HCT116 (cell line): ENCODE measurements at regions not wholly inside any gene's neighbourhood (a gene's known extent, or its start where the extent isn't known, plus 50 kb on each side); places are given as distances from the start of the nearest gene placed in this dataset.
"Not testable (repeated sequence)": the region's sequence is repeated elsewhere in the genome, so short reads cannot be mapped to it uniquely, and the experiment has no call there.

Experiments
- ATAC-seq: fragments of 200-7000 bp; cut with Tn5 transposase; 2 replicates; pipeline ENCODE4 v1.9.1; 2020; ENCODE audit warnings: mild to moderate bottlenecking, moderate library complexity
- BruUV-seq: library from RNA; stranded (reverse); fragments of 400-500 nt; replicated peaks from 2 replicates; lab custom pipeline; 2021; lab: Mats Ljungman, UMichigan
- CTCF ChIA-PET: fragments of 300-600 bp; sonication (Branson Sonifier 250); formaldehyde crosslinking; loops from one replicate; lab custom pipeline; 2021; ENCODE audit warnings: antibody characterized with exemption; lab: Charles Lee
- POLR2A ChIA-PET: fragments of 300-600, 350-600 bp; sonication (Branson Sonifier 250); formaldehyde crosslinking; loops from one replicate; lab custom pipeline; 2021; ENCODE audit warnings: antibody characterized with exemption; lab: Charles Lee
- RAD21 ChIA-PET, 2 experiments: fragments of 300-600 bp; sonication (Branson Sonifier 250); formaldehyde crosslinking; loops; one replicate each; lab custom pipeline; 2023; ENCODE audit warnings: low total read pairs in 2 of 2; ENCODE audit not compliant: uncharacterized antibody in 2 of 2, unreplicated experiment in 2 of 2, low non-redundant PET in 1 of 2; lab: Charles Lee
- DNase-seq: peaks from one replicate; pipeline ENCODE4 v3.0.0-alpha.2; 2010; ENCODE audit warnings: low read depth, low spot score
- H2AFZ ChIP-seq: fragments of 200-600 bp; shearing (Covaris generic), sonication (generic); 2 replicates; pipeline ENCODE4 v1.6.1; 2017; ENCODE audit warnings: low read depth, mixed run types, mixed read lengths, antibody characterized with exemption, low read length; ENCODE audit not compliant: poor library complexity, severe bottlenecking
- H3K27ac ChIP-seq: 2 replicates; pipeline ENCODE4 v1.5.1; 2012; ENCODE audit warnings: low read depth, low read length
- H3K27me3 ChIP-seq: fragments of 200-600 bp; sonication (generic); 2 replicates; pipeline ENCODE4 v1.6.1; 2016; ENCODE audit warnings: mixed run types, low read length, mixed read lengths; ENCODE audit not compliant: insufficient read depth
- H3K36me3 ChIP-seq, 2 experiments: fragments of 200-500 bp in 1 of 2; fragments of 200-600 bp in 1 of 2; sonication (Bioruptor generic) in 1 of 2; sonication (generic) in 1 of 2; 2 replicates each; pipeline versions ENCODE4 v1.5.1 to v1.6.1; 2014 to 2016; ENCODE audit warnings: low read length in 2 of 2, inconsistent platforms in 1 of 2, mixed read lengths in 1 of 2, mixed run types in 1 of 2; ENCODE audit not compliant: insufficient read depth in 2 of 2, control insufficient read depth in 1 of 2
- H3K4me1 ChIP-seq, 2 experiments: fragments of 200-600 bp in 1 of 2; sonication (generic) in 1 of 2; 2 replicates each; pipeline versions ENCODE4 v1.5.1 to v1.6.1; 2012 to 2017; ENCODE audit warnings: low read length in 2 of 2, inconsistent platforms in 1 of 2, mild to moderate bottlenecking in 1 of 2, mixed read lengths in 1 of 2, mixed run types in 1 of 2, moderate library complexity in 1 of 2; ENCODE audit not compliant: insufficient read depth in 2 of 2, control insufficient read depth in 1 of 2
- H3K4me2 ChIP-seq: fragments of 200-600 bp; sonication (generic); 2 replicates; pipeline ENCODE4 v1.6.1; 2017; ENCODE audit warnings: mixed run types, low read length, mixed read lengths
- H3K4me3 ChIP-seq, 2 experiments: fragments of 200-600 bp in 1 of 2; sonication (generic) in 1 of 2; replicated peaks in 1 of 2; 2 replicates each; pipeline ENCODE4 v1.5.1; 2011 to 2016; ENCODE audit warnings: low read length in 2 of 2, control low read depth in 1 of 2, low read depth in 1 of 2, mild to moderate bottlenecking in 1 of 2, mixed read lengths in 1 of 2, mixed run types in 1 of 2
- H3K79me2 ChIP-seq: fragments of 200-600 bp; sonication (generic); 2 replicates; pipeline ENCODE4 v1.6.1; 2017; ENCODE audit warnings: mild to moderate bottlenecking, mixed run types, low read length, moderate library complexity, mixed read lengths; ENCODE audit not compliant: insufficient read depth
- H3K9ac ChIP-seq: fragments of 200-600 bp; sonication (generic); 2 replicates; pipeline ENCODE4 v1.6.1; 2016; ENCODE audit warnings: low read length, mixed read lengths
- H3K9me2 ChIP-seq: fragments of 200-600 bp; sonication (generic), shearing (Covaris generic); 2 replicates; pipeline ENCODE4 v1.6.1; 2017; ENCODE audit warnings: mixed run types, mild to moderate bottlenecking, moderate library complexity; ENCODE audit not compliant: insufficient read depth
- H3K9me3 ChIP-seq, 2 experiments: fragments of 200-500 bp in 1 of 2; fragments of 200-600 bp in 1 of 2; sonication (Bioruptor generic) in 1 of 2; sonication (generic) in 1 of 2; 2 replicates each; pipeline ENCODE4 v1.6.1; 2014 to 2017; ENCODE audit warnings: low read length in 2 of 2, mixed read lengths in 2 of 2, inconsistent platforms in 1 of 2, low read depth in 1 of 2, mild to moderate bottlenecking in 1 of 2, mixed run types in 1 of 2, moderate library complexity in 1 of 2; ENCODE audit not compliant: control insufficient read depth in 1 of 2, insufficient read depth in 1 of 2
- H4K20me1 ChIP-seq: fragments of 200-600 bp; sonication (generic), shearing (Covaris generic); 2 replicates; pipeline ENCODE4 v1.6.1; 2017; ENCODE audit warnings: mixed run types, mild to moderate bottlenecking, moderate library complexity; ENCODE audit not compliant: insufficient read depth
- CTCF ChIP-seq, 3 experiments: fragments of 200-600 bp in 1 of 3; sonication (generic) in 1 of 3; IDR thresholded peaks in 2 of 3; conservative IDR thresholded peaks in 1 of 3; 2 replicates each; pipeline ENCODE4 v1.5.1; 2012 to 2017; ENCODE audit warnings: low read depth in 2 of 3, low read length in 2 of 3, antibody characterized with exemption in 1 of 3, borderline replicate concordance in 1 of 3, control low read depth in 1 of 3, mild to moderate bottlenecking in 1 of 3, mixed read lengths in 1 of 3, mixed run types in 1 of 3, moderate library complexity in 1 of 3; ENCODE audit not compliant: insufficient read depth in 1 of 3
- MAX ChIP-seq: IDR thresholded peaks from 2 replicates; pipeline ENCODE4 v1.6.1; 2012
- ZNF274 ChIP-seq: fragments of 200-500 bp; sonication (Bioruptor generic); IDR thresholded peaks from 2 replicates; pipeline ENCODE4 v1.6.1; 2014; ENCODE audit warnings: mild to moderate bottlenecking, low read depth, low read length, inconsistent platforms
- intact Hi-C: fragments of 100-400 bp; cut with micrococcal nuclease; formaldehyde crosslinking; loops from 2 replicates; pipeline ENCODE4 v1.10.0; 2022

- TF ChIP-seq ZNF274, result no peak
- TF ChIP-seq, all 23 proteins: peak for 0
Observed at GRCh38 chr2:234861841-234862735, 89.7 kb upstream of the SH3BP4 start (continued).

GRCh38 chr2:234859330-234859872, 92.4 kb upstream of the SH3BP4 start:
- intact Hi-C loops, H2AFZ ChIP-seq, CTCF ChIA-PET, H3K4me3 ChIP-seq, BruUV-seq, H3K4me2 ChIP-seq, POLR2A ChIA-PET, DNase-seq, H3K9me2 ChIP-seq, H3K27ac ChIP-seq, H3K9me3 ChIP-seq, H3K9ac ChIP-seq, ATAC-seq, H3K27me3 ChIP-seq, H3K36me3 ChIP-seq, RAD21 ChIA-PET, H3K79me2 ChIP-seq, H4K20me1 ChIP-seq: not testable (repeated sequence)
- H3K4me1 ChIP-seq, result peaks cover 11 to 23% of the 10 kb centered on the region in 2 experiments
- 0 out of 2 replicates have a peak, but pooled peaks have one; percentile 26 for TF ChIP-seq MAX

GRCh38 chr2:234858790-234859329, 93.0 kb upstream of the SH3BP4 start:
- RAD21 ChIA-PET, result no interaction called here
- BruUV-seq, result no TSS peak
- Histone ChIP-seq H3K4me3 (no peak overlapping the region), H3K27ac (no peak overlapping the region), H4K20me1 (no peaks in the 10 kb centered on the region), H2AFZ (no peak overlapping the region), H3K27me3 (no peaks in the 10 kb centered on the region), H3K4me1 (peaks cover 11 to 18% of the 10 kb centered on the region in 2 experiments), H3K9me3 (no peaks in the 10 kb centered on the region), H3K9ac (no peak overlapping the region), H3K9me2 (no peaks in the 10 kb centered on the region), H3K79me2 (no peaks in the 10 kb centered on the region), H3K4me2 (no peak overlapping the region), H3K36me3 (no peaks in the 10 kb centered on the region)
- ATAC-seq (no peak), DNase-seq (no peak)
- POLR2A ChIA-PET, result interaction anchor here (1.0 kb wide), 1 partner anchor 123 kb away, joined by 3 read pairs; no protein-coding TSS in a partner anchor
- intact Hi-C loops, result no loop called here
- CTCF ChIA-PET, result no interaction called here
- no peak for TF ChIP-seq MAX
- TF ChIP-seq CTCF (IDR thresholded peaks at IDR 0.05 in 2 of 3, conservative IDR thresholded peaks at IDR 0.05 in 1 of 3; ENCODE audit: borderline replicate concordance in 1 of 3, insufficient read depth in 1 of 3, low read depth in 2 of 3, low read length in 2 of 3), result no peak
